ENCODE measurements at regions not wholly inside any gene's neighbourhood (a gene's known extent, or its start where the extent isn't known, plus 50 kb on each side); places are given as distances from the start of the nearest gene placed in this dataset.
"Not testable (repeated sequence)": the region's sequence is repeated elsewhere in the genome, so short reads cannot be mapped to it uniquely, and the experiment has no call there.

DNA sequence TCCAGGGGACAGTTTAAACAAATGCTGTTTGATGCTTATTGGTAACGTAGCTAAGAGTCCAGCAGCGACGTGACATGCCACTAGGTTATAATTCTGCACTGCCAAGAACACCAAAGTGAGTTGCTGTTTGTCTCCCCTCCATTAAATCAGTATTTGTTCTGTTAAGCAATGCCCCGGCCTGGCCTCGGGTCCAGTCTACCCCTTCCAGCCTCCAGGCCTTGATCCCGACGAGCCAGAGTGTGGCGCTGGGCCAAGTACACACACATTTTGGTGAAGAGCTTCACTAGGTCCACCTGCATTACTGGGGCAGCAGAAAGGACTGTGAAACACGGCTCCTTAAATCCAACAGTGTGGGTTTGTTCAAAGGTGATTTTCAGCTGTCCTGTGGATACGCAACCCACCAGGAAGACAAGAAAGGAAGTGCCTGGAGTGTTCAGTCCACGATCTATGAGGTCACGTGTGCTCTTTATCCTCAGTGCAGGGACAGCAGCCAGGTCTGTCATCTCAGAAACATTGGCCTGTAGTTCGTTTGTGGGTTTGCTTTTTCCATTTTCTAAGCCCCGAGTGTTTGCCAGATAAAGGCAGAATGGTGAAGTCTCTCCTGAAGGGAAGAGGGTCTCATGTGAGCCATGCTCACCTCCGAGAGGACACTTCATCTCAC is 58.7 kb upstream of the GPR31 start:
- TF ChIP-seq, protein P1, sequence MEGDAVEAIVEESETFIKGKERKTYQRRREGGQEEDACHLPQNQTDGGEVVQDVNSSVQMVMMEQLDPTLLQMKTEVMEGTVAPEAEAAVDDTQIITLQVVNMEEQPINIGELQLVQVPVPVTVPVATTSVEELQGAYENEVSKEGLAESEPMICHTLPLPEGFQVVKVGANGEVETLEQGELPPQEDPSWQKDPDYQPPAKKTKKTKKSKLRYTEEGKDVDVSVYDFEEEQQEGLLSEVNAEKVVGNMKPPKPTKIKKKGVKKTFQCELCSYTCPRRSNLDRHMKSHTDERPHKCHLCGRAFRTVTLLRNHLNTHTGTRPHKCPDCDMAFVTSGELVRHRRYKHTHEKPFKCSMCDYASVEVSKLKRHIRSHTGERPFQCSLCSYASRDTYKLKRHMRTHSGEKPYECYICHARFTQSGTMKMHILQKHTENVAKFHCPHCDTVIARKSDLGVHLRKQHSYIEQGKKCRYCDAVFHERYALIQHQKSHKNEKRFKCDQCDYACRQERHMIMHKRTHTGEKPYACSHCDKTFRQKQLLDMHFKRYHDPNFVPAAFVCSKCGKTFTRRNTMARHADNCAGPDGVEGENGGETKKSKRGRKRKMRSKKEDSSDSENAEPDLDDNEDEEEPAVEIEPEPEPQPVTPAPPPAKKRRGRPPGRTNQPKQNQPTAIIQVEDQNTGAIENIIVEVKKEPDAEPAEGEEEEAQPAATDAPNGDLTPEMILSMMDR (IDR thresholded peaks at IDR 0.05), result not testable (repeated sequence)
- not testable (repeated sequence) for TF ChIP-seq POLR2AphosphoS5 (IDR thresholded peaks at IDR 0.05); EP300 (IDR thresholded peaks at IDR 0.05; ENCODE audit: low read depth); POLR2A (IDR thresholded peaks at IDR 0.05)

All from transverse colon (tissue), 4 donors.